ENCODE measurements at regions not wholly inside any gene's neighbourhood (a gene's known extent, or its start where the extent isn't known, plus 50 kb on each side); places are given as distances from the start of the nearest gene placed in this dataset.

GRCh38 chr3:43210049-43211027 lies 76.0 kb upstream of the SNRK start:
- no peak for DNase-seq (ENCODE audit: low read depth)
- no peak overlapping the region for H3K4me3 ChIP-seq (ENCODE audit: control insufficient read depth, low read depth, low read length)
- no peak for TF ChIP-seq CTCF (conservative IDR thresholded peaks at IDR 0.05; ENCODE audit: control insufficient read depth, insufficient read depth, low read depth, low read length)

- no peak for DNase-seq (ENCODE audit: low read depth)
- no peak overlapping the region for H3K4me3 ChIP-seq (ENCODE audit: control insufficient read depth, low read depth, low read length)
- no peak for TF ChIP-seq CTCF (conservative IDR thresholded peaks at IDR 0.05; ENCODE audit: control insufficient read depth, insufficient read depth, low read depth, low read length)
These were observed 78.7 kb upstream of the SNRK start for GRCh38 chr3:43207628-43208085.

GRCh38 chr3:43206632-43207031 lies 79.7 kb upstream of the SNRK start:
- no peak overlapping the region for H3K4me3 ChIP-seq (ENCODE audit: control insufficient read depth, low read depth, low read length)
- TF ChIP-seq CTCF (conservative IDR thresholded peaks at IDR 0.05; ENCODE audit: control insufficient read depth, insufficient read depth, low read depth, low read length): no peak

GRCh38 chr3:43206105-43206504 lies 80.2 kb upstream of the SNRK start:
- no peak overlapping the region for H3K4me3 ChIP-seq (ENCODE audit: control insufficient read depth, low read depth, low read length)
- no peak for TF ChIP-seq CTCF (conservative IDR thresholded peaks at IDR 0.05; ENCODE audit: control insufficient read depth, insufficient read depth, low read depth, low read length)
- DNase-seq (ENCODE audit: low read depth): no peak

More at GRCh38 chr3:43206632-43207031, 79.7 kb upstream of the SNRK start:
- DNase-seq (ENCODE audit: low read depth): no peak

DNA sequence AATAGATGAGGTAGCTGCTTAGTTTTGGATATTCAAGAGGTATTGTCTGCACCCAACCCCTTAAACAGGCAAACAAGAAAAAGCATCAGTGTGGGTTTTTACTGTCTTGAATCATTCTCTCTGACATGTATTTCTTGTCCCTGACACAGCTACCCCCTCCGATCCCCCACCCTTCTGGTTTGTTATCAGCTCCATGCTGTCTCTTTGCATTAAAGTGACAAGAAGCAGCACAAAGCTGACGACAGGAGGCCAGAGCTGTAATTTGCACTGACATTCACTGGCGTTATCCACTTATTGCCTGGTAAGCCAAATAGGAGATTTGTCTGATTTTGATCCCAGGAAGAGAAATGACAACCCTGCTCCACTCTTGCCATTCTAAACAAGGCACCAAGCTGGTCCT lies 83.3 kb upstream of the SNRK start:
- TF ChIP-seq CTCF (conservative IDR thresholded peaks at IDR 0.05; ENCODE audit: control insufficient read depth, insufficient read depth, low read depth, low read length): no peak
- H3K4me3 ChIP-seq (ENCODE audit: control insufficient read depth, low read depth, low read length): no peak overlapping the region
- DNase-seq (ENCODE audit: low read depth): no peak

- H3K4me3 ChIP-seq (ENCODE audit: control insufficient read depth, low read depth, low read length): no peak overlapping the region
- no peak for DNase-seq (ENCODE audit: low read depth)
- no peak for TF ChIP-seq CTCF (conservative IDR thresholded peaks at IDR 0.05; ENCODE audit: control insufficient read depth, insufficient read depth, low read depth, low read length)
These were observed 84.8 kb upstream of the SNRK start for GRCh38 chr3:43201581-43201980.

All from fibroblast of mammary gland (primary cell).